ENCODE measurements at regions not wholly inside any gene's neighbourhood (a gene's known extent, or its start where the extent isn't known, plus 50 kb on each side); places are given as distances from the start of the nearest gene placed in this dataset.

- no peaks in the 10 kb centered on the region for H3K4me1 ChIP-seq (replicated peaks)
- no peak for DNase-seq (ENCODE audit: low read depth in 1 of 2, low spot score in 2 of 2)
- H3K27ac ChIP-seq = no peak overlapping the region
- H3K9me3 ChIP-seq (replicated peaks) = no peaks in the 10 kb centered on the region
- no peak overlapping the region for H3K4me3 ChIP-seq
- no peaks in the 10 kb centered on the region for H3K36me3 ChIP-seq
- no peaks in the 10 kb centered on the region for H3K27me3 ChIP-seq (replicated peaks)
Observed at GRCh38 chr17:72525225-72526015, 404.6 kb downstream of the SOX9 start.

- Histone ChIP-seq H3K36me3 (no peaks in the 10 kb centered on the region), H3K9me3 (replicated peaks) (no peaks in the 10 kb centered on the region), H3K4me3 (no peak overlapping the region), H3K27me3 (replicated peaks) (no peaks in the 10 kb centered on the region), H3K27ac (no peak overlapping the region), H3K4me1 (replicated peaks) (no peaks in the 10 kb centered on the region)
- no peak for DNase-seq (ENCODE audit: low read depth in 1 of 2, low spot score in 2 of 2)
Observed at GRCh38 chr17:72526769-72527168, 405.9 kb downstream of the SOX9 start.

- no peak for DNase-seq (ENCODE audit: low read depth in 1 of 2, low spot score in 2 of 2)
- Histone ChIP-seq H3K27me3 (replicated peaks) (no peaks in the 10 kb centered on the region), H3K4me1 (replicated peaks) (no peaks in the 10 kb centered on the region), H3K9me3 (replicated peaks) (no peaks in the 10 kb centered on the region), H3K27ac (no peak overlapping the region), H3K4me3 (no peak overlapping the region), H3K36me3 (no peaks in the 10 kb centered on the region)
Observed at GRCh38 chr17:72527789-72528188, 407.0 kb downstream of the SOX9 start.

DNA sequence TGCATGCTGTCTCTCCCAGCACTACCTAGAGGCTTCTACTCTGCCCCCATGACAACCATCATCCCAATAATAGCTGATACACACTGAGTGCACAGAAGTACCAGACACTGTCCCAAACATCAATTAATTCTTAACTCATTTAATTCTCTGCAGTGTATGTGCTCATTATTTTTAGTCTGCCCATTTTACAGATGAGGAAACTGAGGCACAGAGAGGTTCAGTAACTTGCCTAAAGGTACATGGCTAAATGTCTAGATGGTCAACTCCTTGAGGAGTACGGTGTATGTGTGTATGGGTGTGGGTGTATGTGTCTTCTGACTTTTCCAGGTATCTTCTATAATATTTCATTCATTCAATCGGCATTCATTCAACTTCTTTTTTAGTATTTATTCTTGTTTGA lies 407.9 kb downstream of the SOX9 start:
- Histone ChIP-seq H3K27ac (no peak overlapping the region), H3K4me1 (replicated peaks) (no peaks in the 10 kb centered on the region), H3K27me3 (replicated peaks) (no peaks in the 10 kb centered on the region), H3K36me3 (no peaks in the 10 kb centered on the region), H3K9me3 (replicated peaks) (no peaks in the 10 kb centered on the region), H3K4me3 (no peak overlapping the region)
- no peak for DNase-seq (ENCODE audit: low read depth in 1 of 2, low spot score in 2 of 2)

- H3K36me3 ChIP-seq = no peaks in the 10 kb centered on the region
- no peaks in the 10 kb centered on the region for H3K4me1 ChIP-seq (replicated peaks)
- DNase-seq (ENCODE audit: low read depth in 1 of 2, low spot score in 2 of 2) = no peak
- H3K4me3 ChIP-seq = no peak overlapping the region
- 0 out of 2 replicates have a peak, but pooled peaks cover 2% of the 10 kb centered on the region for H3K9me3 ChIP-seq (replicated peaks)
- H3K27me3 ChIP-seq (replicated peaks) = no peaks in the 10 kb centered on the region
- no peak overlapping the region for H3K27ac ChIP-seq
Observed at GRCh38 chr17:72529386-72529785, 408.6 kb downstream of the SOX9 start.

- Histone ChIP-seq H3K9me3 (replicated peaks) (0 out of 2 replicates have a peak, but pooled peaks cover 2% of the 10 kb centered on the region), H3K36me3 (no peaks in the 10 kb centered on the region), H3K27ac (no peak overlapping the region), H3K4me1 (replicated peaks) (no peaks in the 10 kb centered on the region), H3K27me3 (replicated peaks) (no peaks in the 10 kb centered on the region), H3K4me3 (no peak overlapping the region)
- no peak for DNase-seq (ENCODE audit: low read depth in 1 of 2, low spot score in 2 of 2)
Observed at GRCh38 chr17:72530454-72530853, 409.6 kb downstream of the SOX9 start.

GRCh38 chr17:72531729-72532128 lies 410.9 kb downstream of the SOX9 start:
- Histone ChIP-seq H3K9me3 (replicated peaks) (0 out of 2 replicates have a peak, but pooled peaks cover 2% of the 10 kb centered on the region), H3K4me3 (no peak overlapping the region), H3K4me1 (replicated peaks) (no peaks in the 10 kb centered on the region), H3K36me3 (no peaks in the 10 kb centered on the region), H3K27ac (no peak overlapping the region), H3K27me3 (replicated peaks) (no peaks in the 10 kb centered on the region)
- no peak for DNase-seq (ENCODE audit: low read depth in 1 of 2, low spot score in 2 of 2)

GRCh38 chr17:72534265-72534664 lies 413.4 kb downstream of the SOX9 start:
- no peaks in the 10 kb centered on the region for H3K36me3 ChIP-seq
- H3K9me3 ChIP-seq (replicated peaks) = 0 out of 2 replicates have a peak, but pooled peaks cover 2% of the 10 kb centered on the region
- H3K27me3 ChIP-seq (replicated peaks) = no peaks in the 10 kb centered on the region
- no peak overlapping the region for H3K27ac ChIP-seq
- no peak overlapping the region for H3K4me3 ChIP-seq
- DNase-seq (ENCODE audit: low read depth in 1 of 2, low spot score in 2 of 2) = no peak
- H3K4me1 ChIP-seq (replicated peaks) = no peaks in the 10 kb centered on the region

GRCh38 chr17:72534776-72535175 lies 414.0 kb downstream of the SOX9 start:
- Histone ChIP-seq H3K4me3 (no peak overlapping the region), H3K27me3 (replicated peaks) (no peaks in the 10 kb centered on the region), H3K9me3 (replicated peaks) (0 out of 2 replicates have a peak, but pooled peaks cover 2% of the 10 kb centered on the region), H3K36me3 (no peaks in the 10 kb centered on the region), H3K4me1 (replicated peaks) (peaks cover 2% of the 10 kb centered on the region), H3K27ac (no peak overlapping the region)
- no peak for DNase-seq (ENCODE audit: low read depth in 1 of 2, low spot score in 2 of 2)

DNA sequence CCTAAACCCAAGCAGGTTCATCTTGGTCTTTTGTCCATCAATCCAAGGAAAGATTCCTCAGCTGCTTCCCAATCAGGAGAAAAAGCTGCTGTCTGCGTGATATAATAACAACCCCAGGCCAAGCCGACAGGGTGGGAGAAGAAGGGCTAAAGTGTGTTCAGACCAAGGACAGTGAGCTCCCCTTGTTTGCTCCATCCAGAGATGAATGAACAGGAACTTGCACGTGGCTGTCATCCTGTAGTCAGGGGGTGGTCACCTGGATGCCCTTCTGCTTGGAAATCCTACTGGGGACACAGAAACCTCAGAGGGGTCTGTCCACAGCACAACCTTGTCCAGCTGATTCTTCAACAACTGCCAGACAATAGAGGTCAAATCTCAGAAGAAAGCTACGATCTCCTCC lies 414.5 kb downstream of the SOX9 start:
- H3K27ac ChIP-seq = no peak overlapping the region
- peaks cover 8% of the 10 kb centered on the region for H3K4me1 ChIP-seq (replicated peaks)
- DNase-seq (ENCODE audit: low read depth in 1 of 2, low spot score in 2 of 2) = no peak
- H3K9me3 ChIP-seq (replicated peaks) = 0 out of 2 replicates have a peak, but pooled peaks cover 2% of the 10 kb centered on the region
- no peak overlapping the region for H3K4me3 ChIP-seq
- no peaks in the 10 kb centered on the region for H3K27me3 ChIP-seq (replicated peaks)
- no peaks in the 10 kb centered on the region for H3K36me3 ChIP-seq

DNA sequence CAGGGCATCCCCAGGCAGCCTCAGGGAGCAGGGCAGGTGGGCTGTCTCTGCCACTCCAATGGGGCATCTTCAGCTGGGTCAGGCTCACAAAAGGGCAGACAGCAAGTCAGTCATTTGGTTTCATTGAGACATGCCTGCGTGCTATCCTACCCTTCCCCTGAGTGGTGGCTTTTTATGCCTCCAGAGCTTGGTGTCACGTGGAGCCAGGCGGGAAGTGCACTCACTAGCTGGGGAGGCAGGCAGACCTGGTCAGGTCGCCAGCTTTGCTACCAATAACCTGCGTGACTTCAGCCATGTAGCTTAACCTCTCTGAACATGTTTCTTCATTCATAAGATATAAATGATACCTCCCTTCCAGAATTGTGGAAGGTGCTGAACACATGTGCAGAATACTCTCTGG lies 415.0 kb downstream of the SOX9 start:
- Histone ChIP-seq H3K27ac (no peak overlapping the region), H3K36me3 (no peaks in the 10 kb centered on the region), H3K4me1 (replicated peaks) (peaks cover 11% of the 10 kb centered on the region), H3K9me3 (replicated peaks) (0 out of 2 replicates have a peak, but pooled peaks cover 2% of the 10 kb centered on the region), H3K4me3 (no peak overlapping the region), H3K27me3 (replicated peaks) (no peaks in the 10 kb centered on the region)
- DNase-seq (ENCODE audit: low read depth in 1 of 2, low spot score in 2 of 2) = no peak

- Histone ChIP-seq H3K9me3 (replicated peaks) (0 out of 2 replicates have a peak, but pooled peaks cover 2% of the 10 kb centered on the region), H3K4me1 (replicated peaks) (peaks cover 11% of the 10 kb centered on the region), H3K36me3 (no peaks in the 10 kb centered on the region), H3K27ac (no peak overlapping the region), H3K27me3 (replicated peaks) (no peaks in the 10 kb centered on the region), H3K4me3 (no peak overlapping the region)
- no peak for DNase-seq (ENCODE audit: low read depth in 1 of 2, low spot score in 2 of 2)
Observed at GRCh38 chr17:72536788-72537187, 416.0 kb downstream of the SOX9 start.

GRCh38 chr17:72538443-72538842 lies 417.6 kb downstream of the SOX9 start:
- H3K4me3 ChIP-seq = no peak overlapping the region
- H3K9me3 ChIP-seq (replicated peaks) = 0 out of 2 replicates have a peak, but pooled peaks cover 2% of the 10 kb centered on the region
- H3K36me3 ChIP-seq = no peaks in the 10 kb centered on the region
- peaks cover 11% of the 10 kb centered on the region for H3K4me1 ChIP-seq (replicated peaks)
- no peak overlapping the region for H3K27ac ChIP-seq
- no peaks in the 10 kb centered on the region for H3K27me3 ChIP-seq (replicated peaks)
- DNase-seq (ENCODE audit: low read depth in 1 of 2, low spot score in 2 of 2) = no peak

- Histone ChIP-seq H3K9me3 (replicated peaks) (0 out of 2 replicates have a peak, but pooled peaks cover 2% of the 10 kb centered on the region), H3K36me3 (no peaks in the 10 kb centered on the region), H3K4me1 (replicated peaks) (peaks cover 11% of the 10 kb centered on the region), H3K4me3 (no peak overlapping the region), H3K27ac (no peak overlapping the region), H3K27me3 (replicated peaks) (no peaks in the 10 kb centered on the region)
- no peak for DNase-seq (ENCODE audit: low read depth in 1 of 2, low spot score in 2 of 2)
Observed at GRCh38 chr17:72538901-72539352, 418.1 kb downstream of the SOX9 start.

All from SJSA1 (cell line).